Stimulated activated CD4-positive, alpha-beta T cell treated with anti-CD3 and anti-CD28 coated beads, Interleukin-1b, Interleukin-23, amount 100 ng/mL, for 48 hours (primary cell): ENCODE measurements at regions not wholly inside any gene's neighbourhood (a gene's known extent, or its start where the extent isn't known, plus 50 kb on each side); places are given as distances from the start of the nearest gene placed in this dataset.

Source experiments
- DNase-seq: peaks from one replicate; pipeline ENCODE4 v3.0.0-alpha.2; 2020

GRCh38 chr12:77559400-77560074, 271.2 kb upstream of the NAV3 start:
- DNase-seq = no peak

DNA sequence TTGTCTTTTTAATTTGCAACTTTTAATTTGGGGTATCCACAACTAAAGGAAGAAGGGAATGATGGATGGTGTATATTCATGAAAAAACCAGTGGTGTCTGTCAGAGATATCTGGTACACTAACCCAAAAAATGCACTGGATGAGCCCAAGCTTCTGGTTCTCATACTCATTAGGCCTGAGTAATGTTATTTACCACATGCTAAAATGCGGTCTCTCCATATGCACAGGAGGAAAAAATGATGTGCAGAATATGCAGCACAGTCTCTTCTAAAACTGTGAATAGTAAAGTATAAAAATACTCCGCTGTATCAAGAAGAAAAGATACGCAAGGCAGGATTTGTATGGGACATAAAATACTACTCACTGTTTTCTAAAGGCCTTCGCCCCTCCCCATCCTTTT, 275.6 kb upstream of the NAV3 start:
- no peak for DNase-seq

DNA sequence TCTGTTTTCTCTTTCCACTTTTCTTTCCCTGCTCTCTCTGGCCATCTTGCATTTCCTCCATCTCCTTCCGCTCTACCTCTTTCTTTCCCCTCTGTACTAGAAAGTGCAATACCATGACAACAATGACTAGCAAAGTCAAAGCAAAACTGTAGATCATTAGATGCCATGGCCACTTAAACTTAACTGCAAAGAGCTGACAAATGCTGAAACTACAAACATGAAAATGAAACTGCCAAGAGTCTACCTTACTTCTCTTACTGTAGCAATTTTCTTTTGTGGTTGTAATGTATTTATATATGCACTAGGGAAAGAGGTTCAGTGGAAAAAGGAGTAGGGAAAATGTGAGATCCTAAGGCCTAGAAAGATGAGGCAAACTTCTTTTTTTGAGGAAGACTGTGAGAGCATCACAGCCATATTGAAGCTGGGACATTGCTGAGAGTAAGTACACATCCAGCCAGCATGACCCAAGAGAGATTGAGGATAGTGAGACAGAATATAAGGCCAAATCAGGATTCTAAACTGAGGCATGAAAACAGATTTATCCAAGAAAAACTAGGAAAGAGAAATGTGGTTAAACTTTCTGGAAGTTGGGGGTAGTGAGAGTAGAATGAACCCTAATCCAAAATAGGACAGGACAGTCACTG, 276.6 kb upstream of the NAV3 start:
- DNase-seq = no peak

DNA sequence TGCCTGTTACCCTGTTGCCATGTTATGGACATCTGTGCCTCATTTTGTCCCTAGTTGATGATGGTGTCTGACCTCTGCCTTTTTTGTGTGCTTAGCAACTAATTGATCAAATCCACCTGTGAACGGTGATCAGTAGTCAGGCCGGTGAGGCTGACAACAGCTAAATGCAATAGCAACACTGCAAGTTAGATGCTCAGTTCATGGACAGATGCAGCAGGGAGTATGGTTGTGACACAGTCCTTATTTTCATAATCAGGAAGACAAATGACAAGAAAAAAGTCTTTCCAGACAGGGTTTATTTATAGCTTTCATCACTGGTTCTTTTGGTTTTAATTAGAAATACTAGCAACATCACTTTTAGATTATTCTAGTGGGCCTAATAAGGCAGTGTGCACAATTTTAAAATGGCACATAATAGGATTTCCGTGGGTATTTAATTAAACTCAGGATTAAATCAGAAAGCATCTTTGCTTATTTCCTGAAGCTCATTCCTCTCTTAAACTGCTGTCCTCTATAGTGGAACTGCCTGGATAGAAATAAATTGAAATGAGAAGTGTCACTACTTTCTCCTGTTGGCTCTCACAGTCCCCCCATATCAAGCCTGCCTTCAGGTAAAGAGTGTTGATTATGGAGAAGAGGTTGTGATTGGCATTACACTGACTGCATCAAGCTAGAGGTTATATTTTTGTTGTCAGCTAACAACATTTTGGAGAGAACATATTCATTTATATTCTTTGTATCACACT, 281.1 kb upstream of the NAV3 start:
- DNase-seq = no peak

DNA sequence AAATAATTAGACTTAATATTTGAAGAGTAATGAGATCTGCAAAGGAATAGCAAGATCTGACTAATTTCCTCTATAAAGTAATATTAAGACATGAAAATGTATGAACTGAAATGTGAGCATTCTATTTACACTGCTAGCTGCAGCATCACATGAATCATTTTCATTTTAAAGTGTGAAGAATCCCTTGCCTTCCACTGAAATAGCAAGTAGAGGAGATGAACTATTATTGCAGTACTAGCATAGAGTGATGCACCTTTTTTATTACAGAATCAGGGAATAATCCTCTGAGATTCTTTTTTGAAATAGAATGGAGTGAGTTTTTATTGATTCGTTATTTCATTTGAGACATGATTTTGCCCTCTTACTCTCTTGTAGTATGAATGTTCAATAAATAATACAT, 281.9 kb upstream of the NAV3 start:
- DNase-seq = no peak

DNA sequence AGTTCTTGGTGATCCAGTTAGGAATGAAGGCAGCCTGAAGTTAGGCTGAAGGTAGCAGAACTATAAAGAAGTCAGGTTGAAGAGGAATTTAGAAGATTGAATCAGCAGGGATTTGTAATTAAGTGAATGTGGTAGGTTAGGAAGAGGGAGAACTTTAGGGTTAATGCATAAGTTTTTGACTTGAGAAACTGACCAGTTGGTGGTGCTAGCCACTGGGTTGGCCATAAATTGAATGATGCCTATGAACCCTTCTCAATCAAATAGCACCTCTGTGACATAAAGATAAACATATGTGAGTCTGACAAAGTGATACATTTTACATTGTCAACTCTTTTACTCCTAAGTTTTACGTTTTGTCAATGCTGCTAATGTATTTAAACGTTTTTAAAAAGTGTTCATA, 290.6 kb upstream of the NAV3 start:
- DNase-seq = no peak

DNA sequence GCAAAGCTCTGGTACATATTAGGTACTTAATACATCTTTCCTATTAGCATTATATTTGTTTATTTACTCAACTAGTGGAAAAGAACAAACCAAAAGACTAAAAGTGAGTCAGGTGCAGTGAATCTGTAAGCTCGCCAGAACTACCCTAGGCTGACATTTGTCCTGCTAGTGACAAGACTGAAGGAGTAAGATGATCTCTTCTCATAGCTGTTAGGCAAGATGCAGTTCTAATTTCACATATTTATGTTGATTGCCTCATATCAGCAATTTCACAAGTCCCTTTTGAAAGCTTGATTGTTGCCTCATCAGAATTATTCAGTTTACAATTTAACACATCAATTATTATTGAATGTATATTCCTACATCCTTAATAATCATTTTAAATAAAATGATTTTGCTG, 293.0 kb upstream of the NAV3 start:
- DNase-seq = no peak

DNA sequence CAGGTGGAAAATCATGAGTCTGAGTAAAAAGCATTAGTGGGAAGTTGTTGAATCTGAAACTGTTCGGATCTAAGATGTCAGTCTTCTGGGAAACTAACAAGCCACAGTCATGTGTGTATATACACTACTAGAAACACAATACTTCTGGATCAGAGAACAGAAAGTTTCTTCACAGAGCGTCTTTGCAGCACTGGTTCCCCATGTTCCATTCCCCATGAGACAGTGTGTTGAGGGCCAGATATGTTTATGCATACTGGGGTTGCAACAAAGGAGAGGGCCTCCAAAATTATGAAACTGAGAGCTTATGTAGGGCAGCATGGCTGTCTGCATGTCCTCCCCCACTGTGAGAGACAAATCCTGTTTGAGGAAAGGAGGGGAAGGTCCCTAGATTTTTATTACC, 295.0 kb upstream of the NAV3 start:
- DNase-seq = no peak

- no peak for DNase-seq
Observed at GRCh38 chr12:77531912-77532311, 298.8 kb upstream of the NAV3 start.

GRCh38 chr12:77522247-77522646, 308.4 kb upstream of the NAV3 start:
- no peak for DNase-seq

DNA sequence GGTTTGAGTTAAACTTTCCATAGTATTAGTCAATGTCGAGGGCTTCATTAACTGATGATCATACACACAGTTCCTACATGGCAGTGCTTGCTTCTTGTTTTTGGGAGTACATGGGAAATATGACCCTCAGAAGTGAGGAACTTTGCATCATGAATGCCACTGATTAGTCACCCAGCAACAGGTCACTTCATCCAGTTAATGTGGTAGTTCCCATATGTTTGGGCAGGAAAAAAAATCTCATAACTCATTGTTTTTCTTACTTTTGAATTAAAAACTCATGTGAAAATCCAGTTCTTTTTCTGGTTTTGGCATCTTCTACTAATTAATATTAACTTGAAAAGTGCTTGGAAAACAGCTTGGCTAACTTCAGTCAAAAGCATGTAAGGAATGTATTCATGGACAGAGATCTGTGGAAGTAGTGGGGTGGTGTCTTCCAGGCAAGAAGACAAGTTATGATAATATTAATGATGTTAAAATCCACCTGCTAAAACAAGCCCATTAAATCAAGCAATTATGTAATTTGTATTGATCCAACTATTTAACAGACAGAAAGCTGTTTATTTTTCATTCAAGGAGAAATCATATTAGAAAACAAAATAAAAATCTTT, 309.1 kb upstream of the NAV3 start:
- no peak for DNase-seq

DNA sequence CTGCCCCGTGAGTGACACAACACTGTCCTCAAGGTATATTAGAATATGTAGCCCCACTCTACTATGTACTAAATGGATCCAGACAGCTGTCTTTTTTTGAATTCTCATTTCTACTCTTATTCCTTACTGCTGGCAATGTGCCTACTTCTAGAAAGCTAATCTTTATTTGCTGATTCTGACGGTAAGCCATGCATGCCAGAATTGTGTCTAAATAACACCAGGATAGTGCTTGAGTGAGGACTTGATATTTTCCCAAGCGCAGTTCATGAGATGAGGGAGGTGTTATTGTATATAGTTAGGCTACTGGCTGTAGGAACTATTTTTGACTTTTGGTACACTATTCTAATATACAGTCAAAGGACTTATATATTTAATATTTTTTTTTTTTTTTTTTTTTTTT, 316.2 kb upstream of the NAV3 start:
- no peak for DNase-seq

- no peak for DNase-seq
Observed at GRCh38 chr12:77510985-77511384, 319.7 kb upstream of the NAV3 start.

DNA sequence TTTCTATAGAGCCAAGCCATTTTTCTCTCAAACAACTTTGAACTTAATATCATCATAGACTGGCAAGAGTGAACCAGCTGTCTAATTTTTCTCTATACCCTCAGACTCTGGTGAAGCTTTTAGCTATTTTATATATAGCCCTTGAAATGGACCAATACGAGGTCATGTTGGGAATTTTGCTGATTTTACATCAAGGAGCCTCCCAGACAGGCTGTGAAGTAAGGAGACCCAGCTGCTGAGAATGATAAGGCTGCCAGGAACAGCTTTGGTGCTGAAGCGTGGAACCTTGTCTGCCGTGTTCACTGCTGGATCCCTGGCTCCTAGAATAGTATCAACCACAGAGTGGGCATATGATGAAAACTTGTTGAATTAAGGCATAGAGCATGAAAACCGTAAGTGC, 326.2 kb upstream of the NAV3 start:
- DNase-seq = no peak

- DNase-seq = no peak
Observed at GRCh38 chr12:77500089-77500488, 330.6 kb upstream of the NAV3 start.

DNA sequence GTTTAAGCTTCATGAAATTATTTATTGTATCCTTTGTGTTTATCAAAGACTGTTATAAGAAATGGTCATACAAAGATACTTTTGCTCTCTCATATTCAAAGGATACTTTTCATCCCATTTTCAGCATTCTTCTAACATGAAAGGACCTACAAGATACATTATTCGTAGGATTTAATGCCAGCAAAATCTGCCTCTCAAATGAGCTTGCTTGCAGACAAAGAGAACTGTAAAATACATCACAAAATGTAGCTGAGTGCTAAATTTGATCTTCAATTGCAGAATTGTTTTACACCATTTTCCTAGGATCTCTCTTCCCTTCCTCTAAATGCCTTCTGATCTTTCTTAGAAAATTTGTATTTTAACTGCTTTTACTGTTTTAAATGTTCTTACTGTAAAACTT, 333.0 kb upstream of the NAV3 start:
- DNase-seq = no peak

GRCh38 chr12:77496714-77497113, 334.0 kb upstream of the NAV3 start:
- no peak for DNase-seq

DNA sequence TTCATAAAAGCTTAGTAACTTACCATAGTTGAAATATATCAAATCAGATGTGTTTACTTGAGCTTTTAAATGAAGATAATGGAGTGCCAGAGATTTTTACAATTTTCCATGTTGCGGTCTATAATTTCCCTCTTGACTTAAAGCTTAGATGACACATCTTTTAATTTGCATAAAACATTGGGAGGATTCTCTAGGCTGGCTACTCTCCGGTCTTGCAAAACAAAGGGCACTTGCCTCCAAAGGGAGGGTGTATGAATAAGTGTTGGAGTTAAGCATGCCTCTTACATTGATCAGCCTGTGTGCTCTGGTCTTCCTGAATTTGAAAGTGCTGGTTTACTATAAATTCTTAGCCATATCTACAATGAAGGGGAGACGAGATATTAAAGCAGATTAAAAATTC, 336.4 kb upstream of the NAV3 start:
- no peak for DNase-seq

DNA sequence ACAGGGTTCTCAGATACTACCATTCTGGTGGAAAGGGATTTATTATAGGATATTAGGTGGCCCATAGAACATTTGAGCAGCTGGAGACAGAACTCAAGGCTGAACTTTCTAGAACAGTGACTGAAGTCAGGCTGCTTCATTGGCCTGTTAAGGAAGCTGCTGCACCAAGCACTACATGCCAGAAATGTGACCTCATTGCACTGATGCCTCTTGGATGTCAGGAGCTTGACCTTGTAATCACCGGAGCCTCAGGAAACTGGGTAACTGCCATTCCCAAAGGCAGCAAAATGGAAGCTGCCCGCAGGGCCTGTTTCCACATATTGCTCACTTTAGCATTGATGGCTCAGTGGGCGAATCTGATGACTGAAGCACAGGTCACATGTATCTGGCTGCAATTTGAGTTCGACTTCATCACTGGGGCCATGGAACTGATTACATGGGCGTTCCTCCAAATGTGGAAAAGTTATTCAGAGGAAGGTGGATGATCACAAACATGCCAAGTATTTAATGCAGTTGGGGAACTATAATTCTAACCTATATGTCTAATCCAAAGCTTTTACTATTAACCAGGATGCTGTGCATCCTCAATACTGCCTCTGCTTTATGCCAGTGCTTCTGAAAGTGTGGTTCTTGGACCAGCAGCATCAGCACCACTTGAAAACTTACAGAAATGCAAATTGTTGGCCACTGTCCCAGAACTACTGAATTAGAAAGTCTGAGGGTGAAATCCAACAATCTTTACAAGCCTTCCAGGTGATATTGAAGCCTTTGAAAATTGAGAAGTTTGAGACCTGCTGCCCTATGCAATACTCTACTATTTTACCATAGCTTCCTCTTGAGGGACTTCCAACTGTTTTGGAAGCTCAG, 337.2 kb upstream of the NAV3 start:
- no peak for DNase-seq

DNA sequence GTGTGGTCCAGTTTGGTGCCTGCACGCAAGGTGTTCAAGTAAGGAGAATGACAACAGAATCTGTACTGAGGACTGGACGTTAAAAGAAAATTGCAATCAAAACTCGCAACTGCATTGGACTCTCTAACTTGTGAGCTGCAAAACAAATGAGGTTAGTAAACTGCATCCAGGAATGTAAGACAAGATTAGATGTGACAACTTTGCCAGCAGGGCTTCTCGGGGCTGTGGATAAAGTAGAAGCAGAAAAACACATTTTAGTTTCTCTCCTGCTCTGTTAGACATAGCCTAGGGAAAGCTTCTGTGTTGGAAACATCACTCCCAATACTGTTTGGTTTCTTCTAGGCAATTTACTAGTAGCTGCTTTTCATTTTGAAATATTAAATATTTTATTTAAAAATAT, 338.2 kb upstream of the NAV3 start:
- DNase-seq = no peak

DNA sequence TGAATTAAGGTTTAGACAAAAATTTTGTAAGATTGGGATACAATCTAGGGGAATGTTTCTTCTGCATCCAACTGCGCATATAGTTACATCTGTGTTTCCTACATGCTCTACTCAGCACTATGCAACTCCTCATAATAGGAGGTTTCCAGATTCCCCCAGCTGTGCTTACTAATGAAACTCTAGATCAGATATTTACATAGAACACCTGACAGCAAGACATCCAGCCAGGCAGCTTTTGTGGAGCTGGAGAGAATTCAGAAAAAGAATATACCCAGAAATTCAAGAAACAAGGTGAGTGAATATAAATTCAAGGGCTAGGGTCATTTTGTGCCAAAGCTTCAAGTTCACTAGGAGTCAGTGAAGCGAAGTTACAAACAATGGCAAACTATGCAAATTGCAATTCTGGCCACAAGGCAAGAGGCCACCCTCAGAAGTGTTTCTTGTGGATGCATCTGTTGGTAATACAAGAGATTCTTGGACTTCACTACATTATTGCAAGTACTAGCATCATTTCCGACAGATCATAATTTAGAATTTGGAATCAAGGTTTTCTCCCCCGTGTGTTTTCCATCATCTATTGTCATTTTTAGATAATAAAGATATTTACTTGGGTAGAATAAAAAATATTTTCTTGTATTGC, 341.2 kb upstream of the NAV3 start:
- no peak for DNase-seq

DNA sequence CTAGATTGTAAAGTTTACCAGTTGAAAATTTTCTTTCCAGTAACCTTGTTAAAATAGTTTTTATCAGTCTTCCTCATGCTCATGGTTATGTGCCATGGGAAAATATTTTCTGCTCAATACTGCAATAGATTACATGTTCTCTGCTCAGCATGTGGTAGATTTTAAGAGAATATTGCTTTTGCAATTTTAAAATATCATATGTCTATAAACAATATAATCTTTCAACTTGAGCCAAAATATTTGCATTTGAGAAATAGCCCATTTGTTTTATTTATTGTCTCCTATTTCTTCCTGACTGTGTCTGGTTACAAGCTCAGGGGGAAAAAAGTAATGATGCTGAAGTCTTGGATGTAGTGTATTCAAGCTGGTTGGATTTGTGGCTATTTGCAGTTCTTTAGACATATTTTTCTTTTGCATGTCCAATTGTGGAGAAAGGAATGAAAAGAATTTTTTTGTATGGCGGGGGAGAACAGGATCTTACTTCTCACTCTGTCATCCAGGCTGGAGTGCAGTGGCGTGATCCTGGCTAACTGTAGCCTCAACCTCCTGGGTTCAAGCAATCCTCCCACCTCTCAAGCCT, 342.6 kb upstream of the NAV3 start:
- no peak for DNase-seq
